ENCODE measurements at regions not wholly inside any gene's neighbourhood (a gene's known extent, or its start where the extent isn't known, plus 50 kb on each side); places are given as distances from the start of the nearest gene placed in this dataset.
A peak's percentile ranks its signal among the peaks of the same experiment; 100 is the strongest.
"Not testable (repeated sequence)": the region's sequence is repeated elsewhere in the genome, so short reads cannot be mapped to it uniquely, and the experiment has no call there.

- DNase-seq (ENCODE audit: extremely low read depth, low read depth), result no peak
- TF ChIP-seq CTCF (IDR thresholded peaks at IDR 0.05; ENCODE audit: low read depth, low read length, missing control alignments), result no peak
- no peak overlapping the region for H3K4me3 ChIP-seq (replicated peaks; ENCODE audit: low read depth, low read length)
Measured at GRCh38 chr10:32217216-32217615, 129.7 kb downstream of the EPC1 start.

DNA sequence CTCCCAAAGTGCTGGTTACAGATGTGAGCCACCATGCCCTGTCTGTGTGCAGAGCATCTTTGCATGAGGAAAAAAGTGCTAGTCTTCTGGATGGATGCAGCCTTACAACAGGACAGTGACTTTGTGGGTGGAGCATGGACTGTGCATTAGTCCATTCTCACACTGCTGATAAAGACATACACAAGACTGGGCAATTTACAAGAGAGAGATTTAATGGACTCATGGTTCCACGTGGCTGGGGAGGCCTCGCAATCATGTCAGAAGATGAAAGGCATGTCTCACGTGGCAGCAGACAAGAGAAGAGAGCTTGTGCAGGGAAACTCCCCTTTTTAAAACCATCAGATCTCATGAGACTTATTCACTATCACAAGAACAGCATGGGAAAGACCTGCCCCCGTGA lies 133.1 kb downstream of the EPC1 start:
- not testable (repeated sequence) for H3K4me3 ChIP-seq (replicated peaks; ENCODE audit: low read depth, low read length); DNase-seq (ENCODE audit: extremely low read depth, low read depth)

DNA sequence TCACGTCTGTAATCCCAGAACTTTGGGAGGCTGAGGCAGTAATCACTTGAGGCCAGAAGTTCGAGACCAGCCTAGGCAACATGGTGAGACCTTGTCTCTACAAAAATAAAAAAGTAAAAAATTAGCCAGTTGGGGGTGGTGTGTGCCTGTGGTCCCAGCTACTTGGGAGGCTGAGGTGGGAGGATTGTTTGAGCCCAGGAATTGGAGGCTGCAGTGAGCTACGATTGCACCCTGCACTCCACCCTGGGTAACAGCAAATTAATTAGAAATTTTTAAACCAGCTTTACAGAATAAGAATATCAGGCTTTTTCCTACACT lies 136.0 kb downstream of the EPC1 start:
- no peak for DNase-seq (ENCODE audit: extremely low read depth, low read depth)
- no peak for TF ChIP-seq CTCF (IDR thresholded peaks at IDR 0.05; ENCODE audit: low read depth, low read length, missing control alignments)
- no peak overlapping the region for H3K4me3 ChIP-seq (replicated peaks; ENCODE audit: low read depth, low read length)

DNA sequence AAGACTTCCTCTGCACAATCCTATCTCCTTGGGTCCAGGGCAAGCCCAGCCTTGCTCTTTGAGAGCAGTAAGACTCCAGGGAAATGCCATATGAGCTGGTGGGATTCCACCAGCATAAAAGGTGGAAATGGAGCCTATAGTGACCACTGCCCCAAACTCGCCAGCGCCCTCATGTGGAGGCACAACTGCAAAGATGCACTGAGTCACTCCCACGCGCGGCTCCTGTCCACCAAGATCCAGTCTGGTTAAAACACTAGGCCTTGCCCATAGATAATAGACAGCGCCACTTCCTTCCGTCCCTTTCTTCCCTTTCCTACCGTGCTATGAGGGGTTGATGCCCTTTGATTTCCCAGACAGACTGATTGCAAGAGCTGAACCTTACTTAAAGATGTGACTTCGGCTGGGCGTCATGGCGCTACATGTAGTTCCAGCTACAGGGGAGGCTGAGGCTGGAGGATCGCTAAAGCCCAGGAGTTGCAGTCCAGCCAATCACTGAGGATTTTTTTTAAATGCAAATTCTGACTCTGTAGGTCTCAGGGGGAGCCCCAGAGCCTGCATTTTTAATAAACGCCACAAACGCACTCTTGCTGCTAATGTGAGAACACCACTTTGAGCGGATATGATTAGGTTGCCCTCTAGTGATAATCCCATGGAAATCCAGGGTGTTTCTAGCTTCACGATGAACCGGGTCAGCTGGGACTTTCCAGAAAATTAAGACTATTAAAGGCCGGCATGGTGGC lies 136.5 kb downstream of the EPC1 start:
- peak; percentile 37 for DNase-seq (ENCODE audit: extremely low read depth, low read depth)
- peak; percentile 45 for TF ChIP-seq CTCF (IDR thresholded peaks at IDR 0.05; ENCODE audit: low read depth, low read length, missing control alignments)
- H3K4me3 ChIP-seq (replicated peaks; ENCODE audit: low read depth, low read length), result no peak overlapping the region

DNA sequence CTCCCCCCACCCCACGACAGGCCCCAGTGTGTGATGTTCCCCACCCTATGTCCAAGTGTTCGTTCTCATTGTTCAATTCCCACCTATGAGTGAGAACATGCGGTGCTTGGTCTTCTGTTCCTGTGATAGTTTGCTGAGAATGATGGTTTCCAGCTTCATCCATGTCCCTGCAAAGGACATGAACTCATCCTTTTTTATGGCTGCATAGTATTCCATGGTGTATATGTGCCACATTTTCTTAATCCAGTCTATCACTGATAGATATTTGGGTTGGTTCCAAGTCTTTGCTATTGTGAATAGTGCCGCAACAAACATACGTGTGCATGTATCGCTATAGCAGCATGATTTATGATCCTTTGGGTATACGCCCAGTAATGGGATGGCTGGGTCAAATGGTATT lies 139.0 kb downstream of the EPC1 start:
- DNase-seq (ENCODE audit: extremely low read depth, low read depth); H3K4me3 ChIP-seq (replicated peaks; ENCODE audit: low read depth, low read length): not testable (repeated sequence)

- peak; percentile 70 for TF ChIP-seq CTCF (IDR thresholded peaks at IDR 0.05; ENCODE audit: low read depth, low read length, missing control alignments)
- DNase-seq (ENCODE audit: extremely low read depth, low read depth), result no peak
- H3K4me3 ChIP-seq (replicated peaks; ENCODE audit: low read depth, low read length), result no peak overlapping the region
Measured at GRCh38 chr10:32207544-32207943, 139.4 kb downstream of the EPC1 start.

GRCh38 chr10:32205670-32206069 lies 141.3 kb downstream of the EPC1 start:
- no peak for TF ChIP-seq CTCF (IDR thresholded peaks at IDR 0.05; ENCODE audit: low read depth, low read length, missing control alignments)
- DNase-seq (ENCODE audit: extremely low read depth, low read depth), result no peak
- H3K4me3 ChIP-seq (replicated peaks; ENCODE audit: low read depth, low read length), result no peak overlapping the region

- no peak for DNase-seq (ENCODE audit: extremely low read depth, low read depth)
Measured at GRCh38 chr10:32204606-32205005, 142.4 kb downstream of the EPC1 start.

More at GRCh38 chr10:32204606-32205005, 142.4 kb downstream of the EPC1 start:
- H3K4me3 ChIP-seq (replicated peaks; ENCODE audit: low read depth, low read length), result no peak overlapping the region
- TF ChIP-seq CTCF (IDR thresholded peaks at IDR 0.05; ENCODE audit: low read depth, low read length, missing control alignments), result no peak

Data from HFF-Myc (cell line).